Mesothelial cell of epicardium (in vitro differentiated cells): ENCODE measurements at regions not wholly inside any gene's neighbourhood (a gene's known extent, or its start where the extent isn't known, plus 50 kb on each side); places are given as distances from the start of the nearest gene placed in this dataset.

Experiments
- DNase-seq, 2 experiments: peaks; one replicate each; pipeline ENCODE4 v3.0.0; 2021; ENCODE audit warnings: low spot score in 2 of 2; ENCODE audit not compliant: unreplicated experiment in 2 of 2
- H3K27ac Mint-ChIP-seq: 2 replicates; pipeline ENCODE4 v1.8.0; 2021; ENCODE audit warnings: mixed read lengths
- H3K27me3 Mint-ChIP-seq: 2 replicates; pipeline ENCODE4 v1.8.0; 2021; ENCODE audit warnings: low read depth, mixed read lengths
- H3K36me3 Mint-ChIP-seq: 2 replicates; pipeline ENCODE4 v1.8.0; 2021; ENCODE audit warnings: mixed read lengths
- H3K4me1 Mint-ChIP-seq: 2 replicates; pipeline ENCODE4 v1.8.0; 2021; ENCODE audit warnings: mixed read lengths
- H3K4me3 Mint-ChIP-seq: 2 replicates; pipeline ENCODE4 v1.8.0; 2021; ENCODE audit warnings: mild to moderate bottlenecking, moderate library complexity, mixed read lengths
- H3K9me3 Mint-ChIP-seq: 2 replicates; pipeline ENCODE4 v1.8.0; 2021; ENCODE audit warnings: mixed read lengths
- TF ChIP-seq, protein P1 (sequence below): fragments of 200-600 bp; sonication (generic); IDR thresholded peaks from one replicate; pipeline ENCODE4 v1.5.0; 2021; ENCODE audit warnings: antibody characterized with exemption; ENCODE audit not compliant: unreplicated experiment

DNA sequence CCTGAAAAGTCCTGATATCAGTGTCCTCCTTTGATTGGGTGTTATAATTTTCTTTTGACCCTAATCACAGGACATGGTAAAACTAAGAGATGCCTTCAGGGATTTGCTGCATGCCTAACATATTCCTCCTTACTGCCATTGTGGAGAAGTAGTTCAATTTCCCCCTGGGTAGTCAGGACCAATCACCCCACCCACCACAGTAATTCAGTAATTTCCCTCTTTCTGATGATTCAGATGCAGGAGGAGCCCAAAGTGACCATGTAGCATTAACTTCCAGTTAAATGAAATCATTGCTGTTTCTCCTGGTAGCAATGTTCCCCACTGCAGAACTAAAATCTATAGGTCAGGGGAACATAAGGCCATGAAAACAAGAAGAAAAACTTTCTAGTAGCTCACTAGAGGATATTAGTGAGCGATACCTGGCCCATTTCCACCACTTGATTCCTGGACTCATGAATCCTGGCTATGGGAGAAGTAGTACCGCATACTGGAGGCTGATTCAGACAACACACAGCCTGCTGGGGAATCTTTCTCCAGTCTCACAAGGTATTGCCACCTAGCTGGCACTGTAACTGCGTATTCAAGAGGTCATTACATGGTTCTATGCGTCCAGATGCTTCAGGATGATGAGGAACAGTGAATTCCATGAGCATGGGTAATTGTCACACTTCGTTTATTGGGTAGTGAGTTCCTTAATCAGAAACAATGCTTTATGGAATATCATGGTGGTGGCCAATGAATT lies 561.2 kb downstream of the HAO1 start:
- no peaks in the 10 kb centered on the region for H3K4me1 Mint-ChIP-seq
- no peak overlapping the region for H3K4me3 Mint-ChIP-seq
- H3K27ac Mint-ChIP-seq: no peak overlapping the region
- H3K27me3 Mint-ChIP-seq: no peaks in the 10 kb centered on the region
- peaks cover 4% of the 10 kb centered on the region for H3K9me3 Mint-ChIP-seq
- TF ChIP-seq, protein P1, sequence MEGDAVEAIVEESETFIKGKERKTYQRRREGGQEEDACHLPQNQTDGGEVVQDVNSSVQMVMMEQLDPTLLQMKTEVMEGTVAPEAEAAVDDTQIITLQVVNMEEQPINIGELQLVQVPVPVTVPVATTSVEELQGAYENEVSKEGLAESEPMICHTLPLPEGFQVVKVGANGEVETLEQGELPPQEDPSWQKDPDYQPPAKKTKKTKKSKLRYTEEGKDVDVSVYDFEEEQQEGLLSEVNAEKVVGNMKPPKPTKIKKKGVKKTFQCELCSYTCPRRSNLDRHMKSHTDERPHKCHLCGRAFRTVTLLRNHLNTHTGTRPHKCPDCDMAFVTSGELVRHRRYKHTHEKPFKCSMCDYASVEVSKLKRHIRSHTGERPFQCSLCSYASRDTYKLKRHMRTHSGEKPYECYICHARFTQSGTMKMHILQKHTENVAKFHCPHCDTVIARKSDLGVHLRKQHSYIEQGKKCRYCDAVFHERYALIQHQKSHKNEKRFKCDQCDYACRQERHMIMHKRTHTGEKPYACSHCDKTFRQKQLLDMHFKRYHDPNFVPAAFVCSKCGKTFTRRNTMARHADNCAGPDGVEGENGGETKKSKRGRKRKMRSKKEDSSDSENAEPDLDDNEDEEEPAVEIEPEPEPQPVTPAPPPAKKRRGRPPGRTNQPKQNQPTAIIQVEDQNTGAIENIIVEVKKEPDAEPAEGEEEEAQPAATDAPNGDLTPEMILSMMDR: no peak
- H3K36me3 Mint-ChIP-seq: no peaks in the 10 kb centered on the region
- no peak for DNase-seq

DNA sequence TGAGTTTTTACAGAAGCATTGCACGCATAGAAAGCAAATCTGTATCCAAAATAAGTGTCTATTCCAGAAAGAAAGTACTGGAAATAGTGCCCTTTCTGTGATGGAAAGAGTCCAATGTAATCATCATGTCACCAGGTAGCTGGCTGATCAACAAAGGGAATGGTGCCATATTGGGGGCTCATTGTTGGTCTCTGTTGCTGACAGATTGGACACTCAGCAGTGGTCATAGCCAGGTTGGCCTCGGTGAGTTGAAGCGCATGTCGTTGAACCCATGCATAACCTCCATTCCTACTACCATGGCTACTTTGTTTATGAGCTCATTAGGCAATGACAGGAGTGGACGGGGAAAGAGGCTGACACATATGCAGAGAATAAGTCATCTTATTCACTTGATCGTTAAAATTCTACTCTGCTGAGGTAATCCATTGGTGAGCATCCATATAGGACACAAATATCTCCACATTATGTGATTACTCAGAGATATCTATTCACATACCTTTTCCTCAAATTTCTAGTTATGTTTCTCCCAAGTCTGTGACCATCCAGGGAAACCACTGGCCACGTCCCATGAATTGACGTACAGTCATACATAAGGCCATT lies 560.5 kb downstream of the HAO1 start:
- no peaks in the 10 kb centered on the region for H3K4me1 Mint-ChIP-seq

DNA sequence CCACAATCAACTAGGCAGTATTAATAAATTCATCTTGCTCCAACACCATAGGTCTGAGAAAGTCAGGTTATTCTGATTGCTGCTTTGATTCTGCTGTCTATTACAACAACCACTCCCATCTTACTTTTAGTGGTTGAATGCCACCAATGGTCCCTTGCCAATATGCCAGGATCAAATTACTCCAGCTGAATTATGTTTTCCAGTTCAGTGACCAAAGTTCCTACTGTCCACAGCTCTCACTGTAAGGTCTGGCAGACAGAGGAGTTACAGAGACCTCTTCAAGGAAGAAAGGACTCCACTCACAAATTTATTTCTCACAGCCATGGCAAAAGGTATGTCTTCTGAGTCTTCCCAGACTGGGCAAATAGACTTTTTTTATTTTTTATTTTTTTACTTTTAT lies 557.0 kb downstream of the HAO1 start:
- Mint-ChIP-seq H3K27me3 (no peaks in the 10 kb centered on the region), H3K4me3 (no peak overlapping the region)
- DNase-seq: no peak

More for the DNA sequence above, 560.5 kb downstream of the HAO1 start:
- TF ChIP-seq, protein P1: no peak
- Mint-ChIP-seq H3K4me3 (no peak overlapping the region), H3K36me3 (no peaks in the 10 kb centered on the region), H3K27ac (no peak overlapping the region), H3K9me3 (peaks cover 7% of the 10 kb centered on the region), H3K27me3 (no peaks in the 10 kb centered on the region)
- DNase-seq: no peak

DNA sequence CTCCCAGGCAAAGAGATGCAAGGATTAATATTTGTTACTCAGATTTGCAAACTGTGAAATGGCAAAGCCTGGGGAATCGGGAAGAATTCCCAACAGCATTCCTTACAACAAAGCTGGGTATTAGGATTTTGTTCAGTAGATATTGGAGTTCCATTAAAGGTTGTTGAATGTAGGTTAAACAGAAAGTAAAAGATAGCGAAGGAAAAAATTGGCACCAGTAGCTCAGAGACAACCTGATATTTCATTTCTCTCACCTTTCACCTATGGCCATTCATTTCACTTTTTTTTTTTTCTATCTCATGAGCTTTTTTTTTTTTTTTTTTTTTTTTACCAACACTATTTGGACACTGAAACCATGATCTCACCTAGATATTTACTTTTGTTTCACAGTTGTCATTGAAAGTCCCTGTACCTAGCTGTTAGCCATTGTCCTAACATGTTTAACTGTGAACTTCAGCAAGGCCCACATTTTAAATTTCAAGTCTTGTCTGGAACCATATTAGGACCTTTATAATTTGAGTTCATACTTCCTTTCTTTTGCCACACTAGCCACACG lies 552.5 kb downstream of the HAO1 start:
- H3K4me3 Mint-ChIP-seq: no peak overlapping the region
- peaks cover 7% of the 10 kb centered on the region for H3K9me3 Mint-ChIP-seq
- H3K27ac Mint-ChIP-seq: no peak overlapping the region
- H3K4me1 Mint-ChIP-seq: peaks cover 7% of the 10 kb centered on the region
- H3K36me3 Mint-ChIP-seq: no peaks in the 10 kb centered on the region
- no peak for DNase-seq
- TF ChIP-seq, protein P1: no peak
- no peaks in the 10 kb centered on the region for H3K27me3 Mint-ChIP-seq

More for the DNA sequence above, 557.0 kb downstream of the HAO1 start:
- Mint-ChIP-seq H3K27ac (no peak overlapping the region), H3K4me1 (no peaks in the 10 kb centered on the region), H3K36me3 (no peaks in the 10 kb centered on the region), H3K9me3 (peaks cover 7% of the 10 kb centered on the region)
- TF ChIP-seq, protein P1: no peak

DNA sequence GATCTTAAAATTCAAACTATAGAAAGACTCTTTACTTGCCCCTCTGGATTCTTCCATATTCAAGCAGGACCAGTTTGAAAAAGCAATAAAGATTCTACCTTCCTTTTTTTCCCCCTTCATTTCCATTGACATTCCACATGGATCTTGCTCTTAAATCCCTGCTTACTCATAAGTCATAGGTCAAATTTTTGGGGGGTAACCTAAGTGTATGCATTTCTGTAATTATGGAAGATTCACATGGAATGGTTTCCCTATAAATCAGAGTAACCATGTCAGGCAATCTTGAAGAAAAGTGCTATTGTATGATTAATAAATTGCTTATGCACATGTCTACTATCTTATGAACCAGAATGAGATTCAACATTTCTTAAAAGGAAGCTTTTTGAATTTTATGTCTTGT lies 551.0 kb downstream of the HAO1 start:
- TF ChIP-seq, protein P1: no peak
- H3K36me3 Mint-ChIP-seq: no peaks in the 10 kb centered on the region
- H3K27ac Mint-ChIP-seq: no peak overlapping the region
- H3K4me3 Mint-ChIP-seq: no peak overlapping the region
- peaks cover 7% of the 10 kb centered on the region for H3K4me1 Mint-ChIP-seq
- no peak for DNase-seq
- H3K27me3 Mint-ChIP-seq: no peaks in the 10 kb centered on the region
- peaks cover 2% of the 10 kb centered on the region for H3K9me3 Mint-ChIP-seq
